ENCODE measurements at regions not wholly inside any gene's neighbourhood (a gene's known extent, or its start where the extent isn't known, plus 50 kb on each side); places are given as distances from the start of the nearest gene placed in this dataset.

- TF ChIP-seq EP300 (IDR thresholded peaks at IDR 0.05) (no peak), CTCF (IDR thresholded peaks at IDR 0.05) (no peak), POLR2A (IDR thresholded peaks at IDR 0.05) (no peak)
Observed at GRCh38 chr5:27462936-27463335, 424.6 kb upstream of the CDH9 start.

Data from ovary (tissue), 3 donors.